ENCODE measurements at regions not wholly inside any gene's neighbourhood (a gene's known extent, or its start where the extent isn't known, plus 50 kb on each side); places are given as distances from the start of the nearest gene placed in this dataset.
"Not testable (repeated sequence)": the region's sequence is repeated elsewhere in the genome, so short reads cannot be mapped to it uniquely, and the experiment has no call there.

DNA sequence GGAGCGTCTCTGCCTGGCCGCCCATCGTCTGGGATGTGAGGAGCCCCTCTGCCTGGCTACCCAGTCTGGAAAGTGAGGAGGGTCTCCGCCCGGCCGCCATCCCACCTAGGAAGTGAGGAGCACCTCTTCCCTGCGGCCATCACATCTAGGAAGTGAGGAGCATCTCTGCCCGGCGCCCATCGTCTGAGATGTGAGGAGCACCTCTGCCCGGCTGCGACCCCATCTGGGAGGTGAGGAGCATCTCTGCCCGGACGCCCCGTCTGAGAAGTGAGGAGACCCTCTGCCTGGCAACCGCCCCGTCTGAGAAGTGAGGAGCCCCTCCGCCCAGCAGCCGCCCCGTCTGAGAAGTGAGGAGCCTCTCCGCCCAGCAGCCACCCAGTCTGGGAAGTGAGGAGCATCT is 84.5 kb downstream of the IDS start:
- intact Hi-C loops (cut with micrococcal nuclease), result not testable (repeated sequence)

DNA sequence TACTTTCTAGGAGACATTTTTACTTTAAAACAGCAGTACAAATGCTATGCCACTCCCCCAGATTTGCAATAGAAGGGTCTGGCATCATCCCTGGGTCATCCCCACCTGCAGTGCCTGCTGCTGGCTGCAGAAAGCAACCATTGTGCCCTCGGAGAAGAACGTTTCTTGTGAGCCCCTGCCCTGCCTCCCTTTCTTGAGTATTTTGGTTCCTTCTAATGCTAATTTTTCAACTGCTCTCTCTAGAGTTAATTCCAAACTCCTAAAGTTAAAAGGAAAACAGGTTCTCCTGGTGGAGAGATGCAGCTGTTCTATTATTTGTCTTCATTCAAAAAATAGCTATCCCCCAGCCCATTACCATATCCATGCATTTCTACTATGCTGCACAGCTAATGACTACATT is 107.1 kb downstream of the IDS start:
- intact Hi-C loops (cut with micrococcal nuclease), result no loop called here

DNA sequence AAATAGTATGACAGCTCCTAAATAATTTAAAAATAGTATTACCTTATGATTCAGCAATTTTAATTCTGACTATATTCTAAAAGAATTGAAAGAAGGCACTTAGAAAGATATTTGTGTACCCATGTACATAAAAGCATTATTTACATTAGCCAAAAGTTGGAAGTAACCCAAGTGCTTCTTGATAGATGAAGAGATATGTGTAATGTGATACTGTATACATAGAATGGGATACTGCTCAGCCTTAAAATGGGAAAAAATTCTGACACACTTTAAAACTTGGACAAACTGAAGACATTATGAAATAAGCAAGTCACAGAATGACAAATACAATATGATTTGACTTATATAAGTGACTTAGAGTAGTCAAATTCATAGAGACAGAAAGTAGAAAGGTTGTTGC is 112.2 kb downstream of the IDS start:
- intact Hi-C loops (cut with micrococcal nuclease), result no loop called here

DNA sequence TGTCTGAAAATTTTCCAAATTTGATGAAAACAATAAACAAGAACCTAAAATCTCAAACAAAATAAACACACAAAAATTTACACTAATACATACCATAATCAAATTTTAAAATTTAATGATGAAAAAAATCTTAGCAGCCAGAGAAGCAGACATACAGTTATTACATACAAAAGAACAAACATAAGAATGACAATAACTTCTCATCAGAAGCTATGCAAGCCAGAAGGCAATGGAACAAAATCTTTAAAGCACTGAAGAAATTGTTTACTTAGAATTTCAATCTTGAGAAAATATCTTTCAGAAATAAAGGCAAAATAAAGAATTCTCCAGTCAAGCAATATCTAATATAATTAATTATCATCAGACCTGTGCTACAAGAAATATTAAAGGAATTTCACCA is 121.3 kb downstream of the IDS start:
- intact Hi-C loops (cut with micrococcal nuclease), result no loop called here

DNA sequence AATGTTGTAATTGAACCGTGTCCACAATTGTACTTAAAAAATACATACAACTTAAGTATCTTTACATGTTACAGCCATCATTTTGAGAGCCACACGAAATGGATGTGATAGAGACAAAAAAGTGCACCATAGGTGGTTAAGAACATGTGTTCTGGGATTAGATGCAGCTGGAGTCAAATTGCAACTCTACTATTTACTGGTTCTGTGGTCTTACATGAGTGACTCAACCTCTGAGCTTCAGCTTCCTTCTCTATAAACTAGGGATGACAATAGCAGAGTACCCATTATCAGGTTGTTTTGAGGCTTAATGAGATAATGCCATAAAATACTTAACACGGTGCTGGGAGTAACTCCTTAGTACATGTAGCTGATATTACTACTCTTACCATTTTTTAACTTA is 130.4 kb downstream of the IDS start:
- intact Hi-C loops (cut with micrococcal nuclease), result no loop called here

DNA sequence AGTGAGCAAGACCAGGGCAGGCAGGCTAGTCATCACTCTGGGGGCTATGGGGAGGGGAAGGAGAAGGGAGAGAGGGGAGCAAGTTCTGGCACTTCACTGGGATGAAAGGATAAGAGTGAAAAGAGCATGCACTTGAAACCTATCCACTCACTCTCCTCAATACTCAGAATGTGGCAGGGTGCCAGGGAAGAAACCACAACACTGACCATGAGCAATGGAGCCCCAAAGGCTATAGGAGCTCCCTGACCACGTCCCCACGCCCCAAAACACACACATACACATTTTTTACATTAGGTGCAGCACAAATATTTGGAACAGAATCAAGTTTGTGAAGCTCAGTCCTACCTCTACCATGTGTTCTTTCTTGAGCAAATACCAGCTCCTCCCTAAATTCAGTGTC is 132.2 kb downstream of the IDS start:
- intact Hi-C loops (cut with micrococcal nuclease), result no loop called here

DNA sequence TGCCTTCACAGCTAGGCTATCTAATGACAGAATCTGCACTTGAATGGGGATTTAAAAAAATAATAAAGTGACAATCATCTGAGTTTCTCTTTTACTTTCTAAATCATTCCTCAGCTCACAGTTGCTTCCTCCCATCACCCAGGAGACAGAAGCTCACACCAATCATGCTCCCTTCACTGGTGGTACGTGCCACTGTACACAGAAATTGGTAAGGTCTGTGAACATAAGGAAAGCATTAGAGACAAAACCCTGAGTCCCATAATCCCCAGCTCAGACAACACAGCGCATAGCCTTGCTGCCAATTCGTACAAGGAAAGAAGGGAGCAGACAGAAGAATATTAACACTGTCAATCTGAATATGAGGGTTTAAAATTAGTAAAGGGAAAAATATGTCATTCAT is 133.1 kb downstream of the IDS start:
- intact Hi-C loops (cut with micrococcal nuclease), result no loop called here

DNA sequence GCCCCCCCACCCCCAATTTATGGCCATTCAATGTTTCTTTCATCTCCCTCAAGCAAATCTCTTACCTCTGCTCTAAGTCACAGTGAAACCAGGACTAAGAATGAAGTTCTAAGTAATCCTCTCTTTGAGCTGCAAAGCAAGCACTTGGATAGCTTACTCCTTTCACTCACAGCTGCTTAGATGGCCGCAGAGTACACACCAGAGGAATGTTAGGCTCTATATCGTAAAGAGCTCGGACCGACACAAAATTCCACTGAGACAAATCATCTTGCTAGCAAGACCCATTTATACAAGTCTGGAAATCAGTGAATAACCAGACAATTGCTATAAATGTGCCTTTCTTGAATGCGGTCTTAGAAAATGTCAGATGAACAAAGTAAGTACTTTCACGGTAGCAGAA is 135.0 kb downstream of the IDS start:
- intact Hi-C loops (cut with micrococcal nuclease), result no loop called here

DNA sequence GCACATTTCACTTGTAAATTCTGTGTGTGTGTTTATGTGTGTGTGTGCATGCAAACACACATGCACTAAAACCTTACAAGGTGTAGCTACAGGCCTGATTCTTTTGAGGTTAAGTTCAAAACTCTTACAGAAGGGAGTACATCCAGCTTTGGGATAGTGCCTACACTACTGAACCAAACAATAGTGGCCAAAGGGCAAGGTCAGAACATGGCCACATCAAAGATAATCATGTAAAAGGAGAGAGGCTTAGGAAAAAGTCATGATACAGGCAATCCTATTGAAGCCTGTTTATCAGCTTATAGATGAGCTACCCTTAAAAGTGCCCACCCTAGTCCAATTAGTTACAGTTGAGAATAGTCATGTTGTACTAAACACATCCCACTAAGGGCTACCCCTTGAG is 139.6 kb downstream of the IDS start:
- intact Hi-C loops (cut with micrococcal nuclease), result no loop called here

DNA sequence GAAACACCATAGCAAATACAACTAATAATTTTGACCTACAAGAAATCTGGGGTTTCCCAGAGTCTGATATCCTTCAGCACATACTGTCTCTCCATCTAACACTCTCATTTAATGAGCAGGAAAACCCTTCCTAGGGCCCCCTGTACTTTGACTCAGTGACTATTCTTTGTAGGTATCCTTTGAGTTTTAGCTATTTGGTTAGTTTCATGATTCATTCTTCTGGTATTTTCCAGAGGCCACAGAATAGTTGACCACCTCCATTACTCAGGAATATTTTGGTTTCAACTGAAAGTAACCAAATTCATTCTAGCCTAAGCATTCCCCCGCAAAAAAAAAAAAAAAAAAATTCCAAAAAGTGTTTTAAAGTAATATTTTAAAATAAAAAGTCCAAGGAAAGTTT is 140.0 kb downstream of the IDS start:
- intact Hi-C loops (cut with micrococcal nuclease), result no loop called here

DNA sequence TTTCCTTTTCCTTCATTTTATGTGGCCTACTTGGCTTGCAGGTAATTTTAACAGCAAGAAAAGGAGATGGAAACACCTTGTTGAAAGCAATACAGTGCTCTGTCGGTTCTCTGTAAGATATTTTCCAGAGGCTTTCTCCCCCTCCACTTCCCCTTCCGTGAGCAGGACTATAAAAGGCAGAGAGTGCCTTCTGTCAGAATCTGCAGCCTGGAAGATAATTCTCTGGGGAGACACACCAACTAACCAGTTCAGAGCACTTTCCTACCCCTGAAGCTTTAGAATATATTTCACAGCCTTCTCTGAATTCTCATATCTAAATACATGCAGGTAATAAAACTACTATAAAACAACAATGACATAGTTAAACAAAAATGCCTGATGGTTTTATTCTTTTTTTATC is 141.1 kb downstream of the IDS start:
- intact Hi-C loops (cut with micrococcal nuclease), result no loop called here

DNA sequence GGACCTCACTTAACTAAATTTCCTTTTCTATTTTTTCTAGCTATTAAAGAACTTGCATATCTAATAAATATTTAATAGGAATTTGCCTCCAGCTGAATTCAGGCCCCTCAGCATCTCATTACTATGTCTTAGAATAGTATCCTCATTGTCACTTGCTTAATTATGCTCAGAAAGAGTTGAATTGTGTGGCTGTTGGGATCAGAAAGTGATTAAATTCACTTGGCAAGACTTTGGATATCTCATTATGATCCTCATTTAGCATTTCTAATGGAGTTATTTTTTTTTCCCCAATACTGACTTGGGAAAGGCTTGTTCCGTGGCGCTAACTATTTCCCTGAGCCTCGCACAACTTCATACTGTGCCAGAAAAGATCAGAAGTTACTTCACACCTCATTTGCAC is 158.8 kb downstream of the IDS start:
- intact Hi-C loops (cut with micrococcal nuclease), result no loop called here

DNA sequence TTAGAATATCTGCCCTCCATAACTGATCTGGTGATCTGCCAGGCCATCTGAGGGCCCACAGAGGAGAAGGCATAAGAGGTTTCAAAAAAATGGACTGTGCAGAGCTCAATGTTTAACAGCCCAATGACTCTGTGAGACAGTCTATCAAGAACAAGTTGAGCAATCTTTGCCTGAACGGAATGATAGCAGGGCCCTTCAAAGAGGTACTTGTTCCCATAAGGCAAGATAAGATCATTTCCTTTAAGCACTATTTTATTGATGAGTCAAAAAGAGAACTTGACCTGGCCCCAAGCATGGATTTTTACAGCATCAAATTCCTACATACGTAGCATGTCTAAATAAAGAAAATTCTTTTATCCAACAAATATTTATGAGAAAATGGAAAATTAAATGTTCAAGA is 182.8 kb downstream of the IDS start:
- intact Hi-C loops (cut with micrococcal nuclease), result no loop called here

DNA sequence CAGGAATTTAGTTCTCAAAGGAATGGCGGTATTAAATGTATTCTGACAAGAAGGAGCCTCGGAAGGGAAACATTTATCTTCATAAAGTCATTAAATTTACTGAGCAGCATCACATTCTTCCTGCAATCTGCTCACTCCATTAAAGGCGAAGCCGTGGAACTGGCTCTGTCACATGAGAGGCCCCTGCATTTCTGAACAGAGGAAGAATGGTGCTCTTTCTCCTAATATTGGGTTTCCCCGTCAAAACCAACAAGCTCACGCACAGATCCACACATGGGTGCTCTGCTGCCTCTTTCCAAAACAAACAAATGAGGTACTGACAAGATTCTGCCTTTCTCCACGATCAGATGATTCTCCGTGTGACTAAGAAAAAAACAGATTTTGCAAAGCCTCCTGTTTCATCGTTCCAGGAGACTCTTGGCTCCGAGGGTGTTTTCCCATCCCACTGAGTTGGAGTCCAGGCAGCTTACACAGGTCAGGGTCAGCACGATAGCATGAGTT is 191.2 kb downstream of the IDS start:
- intact Hi-C loops (cut with micrococcal nuclease), result no loop called here

DNA sequence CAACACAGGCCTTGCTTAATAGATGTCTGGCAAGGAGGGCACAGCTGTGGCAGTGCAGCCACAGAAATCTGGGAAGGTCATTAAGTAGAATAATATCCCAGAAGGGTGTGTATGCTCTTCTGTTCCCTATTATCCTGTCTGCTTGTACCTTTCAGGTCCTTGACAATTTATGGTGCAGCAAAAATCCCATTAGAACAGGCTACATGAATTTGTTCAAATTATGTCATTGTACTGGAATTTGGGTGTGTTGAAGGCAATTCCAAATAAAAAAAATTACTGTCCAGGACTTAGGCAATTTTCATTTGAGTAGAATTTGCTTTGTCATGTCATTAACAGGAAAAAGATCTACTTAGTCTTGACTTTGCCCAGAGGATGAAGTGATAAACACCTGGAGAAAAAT is 192.1 kb downstream of the IDS start:
- intact Hi-C loops (cut with micrococcal nuclease), result no loop called here

DNA sequence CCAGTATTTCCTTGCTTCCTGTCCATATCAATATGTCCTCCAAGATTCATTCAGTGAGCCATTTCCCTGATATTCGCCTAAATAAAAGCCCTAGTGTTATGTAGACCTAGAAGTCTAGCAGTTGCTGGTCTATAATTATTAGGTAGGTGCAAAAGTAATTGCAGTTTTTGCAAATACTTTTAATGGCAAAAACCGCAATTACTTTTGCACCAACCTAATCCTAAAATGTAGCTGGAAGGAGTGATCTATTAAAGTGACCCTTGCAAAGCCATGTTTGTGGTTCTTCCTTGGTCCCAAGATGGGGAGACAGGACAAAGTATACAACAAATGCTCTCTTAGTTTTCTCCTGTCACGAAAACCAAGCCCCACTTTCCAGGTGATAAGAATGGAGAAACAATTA is 193.0 kb downstream of the IDS start:
- intact Hi-C loops (cut with micrococcal nuclease), result no loop called here

DNA sequence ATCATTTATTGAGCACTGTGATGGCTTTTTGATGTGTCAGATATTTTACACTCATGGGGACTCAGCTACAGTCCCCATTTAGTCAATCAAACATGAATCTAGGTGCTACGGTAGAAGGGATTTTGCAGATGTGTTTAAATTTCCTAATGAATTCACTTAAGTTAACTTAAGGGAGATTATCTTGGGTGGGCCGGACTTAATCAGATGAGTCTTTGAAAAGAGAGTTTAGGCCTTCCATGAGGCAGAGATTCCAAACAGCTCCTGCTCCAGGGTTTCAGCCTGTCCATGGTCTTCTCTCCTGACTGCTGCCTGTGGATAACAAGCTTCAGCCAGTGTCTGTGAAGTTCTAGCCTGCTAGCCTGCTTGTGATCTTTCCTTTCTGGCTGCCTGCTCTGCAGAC is 202.4 kb downstream of the IDS start:
- intact Hi-C loops (cut with micrococcal nuclease), result no loop called here

DNA sequence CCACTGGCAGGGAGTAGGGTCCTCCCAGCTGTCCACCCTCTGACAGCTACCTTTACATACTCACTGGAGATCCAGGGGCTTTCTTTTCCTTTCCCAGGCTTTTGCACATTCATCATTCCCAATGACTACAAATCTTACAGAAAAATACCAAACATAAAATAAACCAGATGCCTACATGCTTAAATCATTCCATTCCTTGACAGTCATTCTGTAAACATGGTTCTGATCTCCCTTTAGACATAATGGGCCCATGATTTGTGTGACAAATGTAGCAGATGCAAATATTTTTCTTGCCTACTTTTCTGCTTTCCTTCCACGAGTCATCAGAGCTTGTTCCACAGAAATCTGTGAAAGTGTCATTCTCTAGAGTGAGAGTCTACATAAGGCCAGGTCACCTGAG is 207.0 kb downstream of the IDS start:
- intact Hi-C loops (cut with micrococcal nuclease), result no loop called here

DNA sequence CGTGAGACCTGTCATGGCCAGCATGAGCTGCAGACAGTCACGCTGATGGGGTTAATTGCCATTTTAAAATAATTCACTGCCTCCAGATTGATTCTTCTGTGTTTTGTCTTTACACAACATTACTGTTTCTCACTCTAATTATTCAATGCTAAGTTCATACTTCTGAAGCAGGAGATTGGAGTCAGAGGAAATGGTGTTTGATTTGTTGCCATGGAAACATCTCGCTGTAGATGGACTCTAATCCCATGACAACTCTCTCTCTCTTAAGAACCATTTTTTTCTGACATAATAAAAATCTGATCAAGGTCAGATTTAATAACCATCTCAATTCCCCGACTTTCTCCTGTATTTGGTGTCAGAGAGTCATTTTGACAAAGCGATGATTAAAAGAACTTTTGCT is 209.0 kb downstream of the IDS start:
- intact Hi-C loops (cut with micrococcal nuclease), result no loop called here

DNA sequence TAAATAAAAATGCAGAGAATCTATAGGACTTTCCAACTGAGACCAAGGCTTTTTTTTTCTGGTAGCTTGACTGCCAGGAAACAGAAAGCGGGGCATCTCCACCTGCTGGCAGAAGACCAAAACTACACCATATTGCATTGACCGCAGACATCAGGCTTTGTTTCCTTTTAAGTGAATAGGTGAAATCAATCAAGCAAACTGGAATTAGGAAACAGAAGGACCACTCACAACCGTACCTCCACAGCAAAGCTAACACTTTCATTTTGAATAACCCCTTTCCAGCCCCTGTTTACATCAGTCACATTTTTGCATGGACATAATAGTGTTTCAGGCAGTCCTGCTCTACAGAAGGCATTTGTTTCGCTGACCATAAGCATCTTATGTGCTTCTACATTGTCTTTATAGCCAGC is 218.2 kb downstream of the IDS start:
- intact Hi-C loops (cut with micrococcal nuclease), result loop anchor here (1.0 to 10.0 kb wide), 7 partner anchors 184 to 1372 kb away; partner anchors contain the start of genes AFF2 and FMR1

DNA sequence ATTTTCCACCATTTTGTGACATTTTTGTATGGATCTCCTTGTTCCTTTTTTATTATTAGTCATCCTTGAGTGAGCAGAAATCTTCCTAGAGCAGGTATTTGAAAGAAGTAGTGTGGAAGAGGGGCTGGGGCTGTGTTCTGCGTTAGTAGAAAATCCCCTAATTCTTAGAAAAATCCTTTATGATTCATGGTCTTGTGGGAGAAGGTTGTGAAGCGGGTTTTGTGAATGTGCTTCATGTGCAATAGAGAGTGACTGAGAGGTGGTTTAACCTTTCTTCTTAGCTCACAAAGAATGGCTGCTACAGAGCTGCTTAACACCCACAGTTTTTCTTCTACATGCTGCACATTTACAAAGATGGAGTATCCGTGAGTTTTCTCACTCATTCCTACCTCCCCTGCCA is 220.5 kb downstream of the IDS start:
- intact Hi-C loops (cut with micrococcal nuclease), result loop anchor here (10.0 kb wide), 3 partner anchors 780 to 1370 kb away; partner anchors contain the start of genes AFF2 and FMR1

DNA sequence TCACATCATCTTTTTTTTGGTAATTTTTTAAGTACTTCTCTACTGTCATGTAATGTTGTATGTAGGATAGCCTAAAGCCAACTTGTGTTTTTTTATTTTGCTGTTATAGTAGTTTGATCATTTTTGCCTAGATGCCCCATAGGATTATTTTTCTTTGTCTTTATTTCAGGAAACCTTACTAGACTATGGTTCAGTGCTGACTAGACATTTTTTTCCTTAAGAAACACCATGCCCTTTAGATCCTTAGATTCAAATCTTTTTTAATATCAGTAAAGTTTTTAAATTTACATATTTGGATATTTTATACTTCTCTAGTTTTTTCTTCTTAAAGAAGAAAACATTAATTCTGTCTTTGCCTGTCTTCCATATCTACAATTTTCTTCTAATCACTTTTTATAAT is 221.3 kb downstream of the IDS start:
- intact Hi-C loops (cut with micrococcal nuclease), result loop anchor here (10.0 kb wide), 3 partner anchors 779 to 1369 kb away; partner anchors contain the start of genes AFF2 and FMR1

DNA sequence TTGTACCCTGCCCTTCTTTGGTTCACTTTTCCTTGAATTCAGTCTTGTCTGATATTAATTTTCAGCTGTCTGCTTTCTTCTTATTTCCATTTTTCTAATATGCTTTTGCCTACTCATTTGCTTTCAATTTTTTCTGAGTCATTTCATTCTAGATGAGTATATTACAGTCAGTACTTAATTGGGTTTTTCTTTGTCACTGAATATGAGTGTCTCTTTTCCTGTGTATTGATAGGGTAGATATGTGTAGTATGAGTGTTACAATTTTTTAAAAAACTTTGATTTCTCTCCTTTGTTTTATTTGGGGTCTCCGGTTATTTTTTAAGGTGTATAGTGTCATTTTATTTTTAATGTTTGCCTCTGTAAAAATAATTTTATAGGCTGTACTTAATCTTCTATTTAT is 222.2 kb downstream of the IDS start:
- intact Hi-C loops (cut with micrococcal nuclease), result loop anchor here (10.0 kb wide), 3 partner anchors 778 to 1368 kb away; partner anchors contain the start of genes AFF2 and FMR1

DNA sequence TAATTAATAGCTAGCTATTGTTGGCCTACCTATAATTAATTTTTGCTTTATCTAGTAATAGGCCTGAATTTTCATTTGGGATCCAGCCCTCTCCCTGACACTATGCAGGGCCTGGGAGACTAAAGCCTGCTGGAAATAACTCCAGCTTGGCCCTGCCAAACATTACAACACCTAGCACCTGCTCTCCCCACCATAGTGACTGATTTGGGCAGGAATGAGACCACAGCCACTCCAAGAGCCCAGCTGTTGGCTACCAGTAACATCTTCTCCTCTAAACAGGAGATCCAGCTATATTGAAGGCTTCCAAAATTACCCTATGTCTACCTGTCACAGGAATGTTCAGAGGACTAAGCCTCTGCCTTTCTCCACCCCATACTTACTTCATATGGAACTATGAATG is 225.1 kb downstream of the IDS start:
- intact Hi-C loops (cut with micrococcal nuclease), result loop anchor here (10.0 kb wide), 3 partner anchors 775 to 1365 kb away; partner anchors contain the start of genes AFF2 and FMR1

All from T-helper 1 cell treated with Interleukin-12 subunit alpha and Interleukin-12 subunit beta and Interleukin-4 antibody, amounts not matched to agents 30 ng/mL and 1 ng/mL, for 36 hours (primary cell).